Neutrophil (primary cell): ENCODE measurements at regions not wholly inside any gene's neighbourhood (a gene's known extent, or its start where the extent isn't known, plus 50 kb on each side); places are given as distances from the start of the nearest gene placed in this dataset.

Experiments
- H3K27ac ChIP-seq: fragments of 200-600 bp; sonication (generic); 2 replicates; pipeline ENCODE4 v1.5.1; 2016; ENCODE audit warnings: mild to moderate bottlenecking, moderate library complexity
- H3K27me3 ChIP-seq: fragments of 200-600 bp; sonication (generic); 2 replicates; pipeline ENCODE4 v1.6.0; 2016; ENCODE audit warnings: mild to moderate bottlenecking
- H3K36me3 ChIP-seq: fragments of 200-600 bp; sonication (generic); 2 replicates; pipeline ENCODE4 v1.5.1; 2017
- H3K4me1 ChIP-seq, 2 experiments: fragments of 200-600 bp in 1 of 2; sonication (generic) in 1 of 2; 1 replicate in 1 of 2; 2 replicates in 1 of 2; pipeline versions ENCODE4 v1.5.1 to v1.6.1; 2013 to 2016; ENCODE audit warnings: low read depth in 1 of 2, low read length in 1 of 2, mild to moderate bottlenecking in 1 of 2, moderate library complexity in 1 of 2; ENCODE audit not compliant: control insufficient read depth in 1 of 2, insufficient read depth in 1 of 2
- H3K4me3 ChIP-seq, 2 experiments: fragments of 200-600 bp in 1 of 2; sonication (generic) in 1 of 2; 1 replicate in 1 of 2; 2 replicates in 1 of 2; pipeline ENCODE4 v1.5.1; 2013 to 2016; ENCODE audit warnings: low read depth in 1 of 2, low read length in 1 of 2, mild to moderate bottlenecking in 1 of 2, moderate library complexity in 1 of 2
- H3K9me3 ChIP-seq: fragments of 200-600 bp; sonication (generic); 2 replicates; pipeline ENCODE4 v1.5.1; 2016
- TF ChIP-seq, protein P1 (sequence below): fragments of 200-600 bp; sonication (generic); IDR thresholded peaks from 2 replicates; pipeline ENCODE4 v1.5.1; 2016; ENCODE audit warnings: antibody characterized with exemption

DNA sequence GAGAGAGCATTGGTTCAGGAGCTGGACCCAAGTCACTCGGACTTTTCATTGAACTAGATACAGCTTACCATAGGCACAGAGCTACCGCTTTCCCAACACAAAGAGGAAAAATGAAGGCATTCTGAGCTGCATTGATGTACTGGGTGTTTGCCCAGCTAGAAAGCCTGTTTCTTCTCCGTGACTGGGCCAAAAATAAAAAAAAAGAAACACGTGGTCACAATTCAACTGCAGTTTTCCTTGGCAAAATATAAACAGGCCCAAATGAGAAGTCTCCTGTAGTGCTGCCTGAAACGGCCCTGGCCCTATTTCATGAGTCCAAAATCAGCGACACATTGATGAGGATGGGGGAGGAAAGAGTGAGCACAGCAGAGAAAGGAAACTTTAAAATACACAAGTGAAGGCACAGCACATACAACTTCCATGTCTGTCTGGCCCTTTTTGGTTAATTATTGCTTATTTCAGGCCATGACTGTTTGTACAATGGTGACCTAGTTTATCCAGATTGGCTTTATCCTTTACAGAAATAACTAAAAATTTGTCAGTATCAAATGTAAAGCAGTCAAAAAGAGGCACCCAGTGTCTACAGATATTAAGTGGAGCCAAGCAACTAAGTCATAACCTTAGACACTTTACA is 179.7 kb downstream of the ICOS start:
- Histone ChIP-seq H3K4me3 (no peak overlapping the region), H3K27me3 (no peaks in the 10 kb centered on the region), H3K36me3 (no peaks in the 10 kb centered on the region), H3K4me1 (no peaks in the 10 kb centered on the region), H3K27ac (no peak overlapping the region), H3K9me3 (no peaks in the 10 kb centered on the region)
- TF ChIP-seq, protein P1, sequence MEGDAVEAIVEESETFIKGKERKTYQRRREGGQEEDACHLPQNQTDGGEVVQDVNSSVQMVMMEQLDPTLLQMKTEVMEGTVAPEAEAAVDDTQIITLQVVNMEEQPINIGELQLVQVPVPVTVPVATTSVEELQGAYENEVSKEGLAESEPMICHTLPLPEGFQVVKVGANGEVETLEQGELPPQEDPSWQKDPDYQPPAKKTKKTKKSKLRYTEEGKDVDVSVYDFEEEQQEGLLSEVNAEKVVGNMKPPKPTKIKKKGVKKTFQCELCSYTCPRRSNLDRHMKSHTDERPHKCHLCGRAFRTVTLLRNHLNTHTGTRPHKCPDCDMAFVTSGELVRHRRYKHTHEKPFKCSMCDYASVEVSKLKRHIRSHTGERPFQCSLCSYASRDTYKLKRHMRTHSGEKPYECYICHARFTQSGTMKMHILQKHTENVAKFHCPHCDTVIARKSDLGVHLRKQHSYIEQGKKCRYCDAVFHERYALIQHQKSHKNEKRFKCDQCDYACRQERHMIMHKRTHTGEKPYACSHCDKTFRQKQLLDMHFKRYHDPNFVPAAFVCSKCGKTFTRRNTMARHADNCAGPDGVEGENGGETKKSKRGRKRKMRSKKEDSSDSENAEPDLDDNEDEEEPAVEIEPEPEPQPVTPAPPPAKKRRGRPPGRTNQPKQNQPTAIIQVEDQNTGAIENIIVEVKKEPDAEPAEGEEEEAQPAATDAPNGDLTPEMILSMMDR, result no peak

DNA sequence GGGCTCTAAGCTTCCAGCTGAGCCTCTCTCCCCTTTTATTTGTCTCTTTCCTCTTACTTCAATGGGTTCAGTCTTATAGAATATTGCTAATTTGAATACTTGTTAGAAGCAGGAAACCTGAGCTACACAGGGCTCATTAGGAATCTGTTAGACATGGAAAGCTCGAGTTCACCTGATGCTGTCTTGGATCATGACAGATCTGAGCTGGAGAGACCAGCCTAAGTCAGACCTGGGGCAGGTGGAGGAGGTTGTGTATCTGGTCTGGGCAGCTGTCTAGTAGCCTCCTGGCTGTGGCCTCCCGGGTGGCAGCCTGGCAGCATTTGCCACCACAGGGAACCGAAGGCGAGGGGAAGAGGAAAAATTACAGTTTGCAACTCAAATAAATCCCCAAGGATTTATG is 185.9 kb downstream of the ICOS start:
- Histone ChIP-seq H3K9me3 (no peaks in the 10 kb centered on the region), H3K4me3 (no peak overlapping the region), H3K36me3 (no peaks in the 10 kb centered on the region), H3K4me1 (no peaks in the 10 kb centered on the region), H3K27me3 (no peaks in the 10 kb centered on the region), H3K27ac (no peak overlapping the region)
- TF ChIP-seq, protein P1, result no peak

DNA sequence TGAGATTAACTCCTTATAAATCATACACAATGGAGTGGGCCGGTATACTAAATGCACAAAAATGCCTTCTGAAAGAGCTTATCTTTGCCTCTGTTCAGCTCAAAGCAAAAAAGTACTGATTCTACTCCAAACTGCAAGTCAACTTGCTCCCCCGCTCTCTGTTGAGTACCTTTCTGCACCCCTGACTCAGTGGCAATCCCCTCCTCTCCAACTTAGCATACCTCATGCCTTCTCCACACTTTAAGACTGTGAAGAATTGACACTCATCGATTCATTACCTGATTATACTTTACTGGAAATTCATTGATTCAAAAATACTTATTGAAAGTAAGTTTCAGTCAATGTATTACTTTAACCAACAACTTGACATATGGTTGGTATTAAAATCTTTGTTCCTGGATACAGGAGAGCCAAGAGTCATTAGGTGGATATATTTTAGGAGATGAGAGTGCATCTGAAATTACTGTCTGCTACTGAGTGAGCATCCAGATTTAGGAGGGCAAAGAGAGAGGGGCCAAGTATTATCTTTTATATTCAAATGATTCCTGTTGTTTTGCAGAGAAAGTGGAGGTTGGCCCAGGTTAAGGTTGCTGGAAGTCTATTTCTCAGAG is 187.7 kb downstream of the ICOS start:
- Histone ChIP-seq H3K27ac (no peak overlapping the region), H3K4me1 (no peaks in the 10 kb centered on the region), H3K36me3 (no peaks in the 10 kb centered on the region), H3K27me3 (no peaks in the 10 kb centered on the region), H3K9me3 (no peaks in the 10 kb centered on the region), H3K4me3 (no peak overlapping the region)
- TF ChIP-seq, protein P1, result no peak

DNA sequence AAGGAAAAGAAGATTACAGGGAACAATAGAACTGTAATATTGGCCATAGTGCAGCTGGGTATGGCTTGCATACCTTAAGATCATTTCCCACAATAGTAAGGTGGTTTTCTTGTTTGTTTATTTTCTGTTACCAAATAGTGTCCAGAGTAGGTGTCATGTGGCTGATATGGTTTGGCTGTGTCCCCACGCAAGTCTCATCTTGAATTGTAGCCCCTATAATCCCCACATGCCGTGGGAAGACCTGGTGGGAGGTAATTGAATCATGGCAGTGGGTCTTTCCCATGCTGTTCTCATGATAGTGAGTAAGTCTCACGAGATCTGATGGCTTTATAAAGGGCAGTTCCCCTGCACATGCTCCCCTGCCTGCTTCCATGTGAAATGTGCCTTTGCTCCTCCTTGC is 190.1 kb downstream of the ICOS start:
- Histone ChIP-seq H3K36me3 (no peaks in the 10 kb centered on the region), H3K27me3 (no peaks in the 10 kb centered on the region), H3K9me3 (no peaks in the 10 kb centered on the region), H3K27ac (no peak overlapping the region), H3K4me3 (no peak overlapping the region), H3K4me1 (no peaks in the 10 kb centered on the region)
- TF ChIP-seq, protein P1, result no peak

DNA sequence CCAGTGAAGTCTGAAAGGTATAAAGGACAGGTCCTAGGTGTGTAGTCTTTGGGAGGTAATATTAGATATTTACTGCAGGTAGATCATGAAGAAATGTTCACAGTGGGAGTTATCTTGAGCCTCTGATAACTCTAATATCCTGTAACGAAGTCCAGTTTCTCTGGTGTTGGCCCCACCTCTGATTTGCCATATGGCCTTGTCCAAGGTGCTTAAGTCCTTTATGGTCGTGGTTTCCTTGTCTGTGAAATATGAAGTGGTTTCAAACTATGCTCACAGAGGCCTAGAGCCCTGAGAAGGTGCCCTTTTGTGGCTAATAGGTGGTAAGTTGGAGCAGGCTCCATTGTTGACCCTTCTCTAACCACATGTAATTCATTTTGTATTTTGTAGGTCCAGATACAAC is 190.7 kb downstream of the ICOS start:
- TF ChIP-seq, protein P1, result no peak
- no peaks in the 10 kb centered on the region for H3K9me3 ChIP-seq
- no peaks in the 10 kb centered on the region for H3K36me3 ChIP-seq
- H3K27ac ChIP-seq, result no peak overlapping the region
- H3K4me3 ChIP-seq, result no peak overlapping the region
- H3K27me3 ChIP-seq, result no peaks in the 10 kb centered on the region
- H3K4me1 ChIP-seq, result no peaks in the 10 kb centered on the region
